HG02938 (cell line): ENCODE measurements at regions not wholly inside any gene's neighbourhood (a gene's known extent, or its start where the extent isn't known, plus 50 kb on each side); places are given as distances from the start of the nearest gene placed in this dataset.
A peak's percentile ranks its signal among the peaks of the same experiment; 100 is the strongest.
"Not testable (repeated sequence)": the region's sequence is repeated elsewhere in the genome, so short reads cannot be mapped to it uniquely, and the experiment has no call there.

Source experiments
- ATAC-seq: cut with Tn5 transposase; IDR thresholded peaks from one replicate; pipeline ENCODE4 v1.9.1; 2021; ENCODE audit warnings: mild to moderate bottlenecking, moderate library complexity; ENCODE audit not compliant: unreplicated experiment

DNA sequence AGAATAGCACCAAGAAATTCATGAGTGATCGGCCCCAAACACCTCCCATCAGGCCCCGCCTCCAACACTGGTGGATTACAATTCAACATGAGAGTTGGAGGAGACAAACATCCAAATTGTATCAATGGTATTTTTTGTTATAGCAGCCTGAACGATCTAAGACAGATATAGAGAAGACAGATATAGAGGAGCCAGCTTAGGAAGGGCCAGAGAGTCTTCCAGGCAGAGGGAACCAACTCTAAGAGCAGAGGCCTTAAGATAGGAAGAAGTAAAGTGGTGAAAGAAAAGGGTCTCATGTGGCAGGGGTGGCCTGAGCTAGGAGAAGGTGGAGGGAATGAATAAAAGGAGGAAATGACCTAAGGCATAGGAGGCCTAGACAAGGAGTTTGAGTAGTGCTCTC, 158.8 kb upstream of the TBL1XR1 start:
- ATAC-seq: no peak

DNA sequence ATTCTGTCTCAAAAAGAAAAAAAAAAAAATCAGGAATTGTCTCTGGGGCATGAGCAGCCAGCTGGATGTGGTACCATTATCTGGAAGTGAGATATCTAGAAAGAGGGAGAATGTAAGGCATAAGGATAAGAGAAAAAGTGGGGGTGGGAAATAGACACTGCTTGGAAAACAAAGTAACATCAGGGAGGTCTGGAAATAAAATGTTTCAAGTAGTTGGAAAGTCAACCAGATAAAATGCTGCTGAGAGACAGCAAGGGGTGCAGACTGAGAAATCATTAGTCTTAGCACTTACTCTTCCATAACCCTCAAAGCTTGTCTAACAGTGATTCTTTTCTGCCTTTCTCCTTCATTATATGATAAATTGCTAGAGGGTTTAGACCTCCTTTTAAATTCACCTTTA, 159.7 kb upstream of the TBL1XR1 start:
- no peak for ATAC-seq

DNA sequence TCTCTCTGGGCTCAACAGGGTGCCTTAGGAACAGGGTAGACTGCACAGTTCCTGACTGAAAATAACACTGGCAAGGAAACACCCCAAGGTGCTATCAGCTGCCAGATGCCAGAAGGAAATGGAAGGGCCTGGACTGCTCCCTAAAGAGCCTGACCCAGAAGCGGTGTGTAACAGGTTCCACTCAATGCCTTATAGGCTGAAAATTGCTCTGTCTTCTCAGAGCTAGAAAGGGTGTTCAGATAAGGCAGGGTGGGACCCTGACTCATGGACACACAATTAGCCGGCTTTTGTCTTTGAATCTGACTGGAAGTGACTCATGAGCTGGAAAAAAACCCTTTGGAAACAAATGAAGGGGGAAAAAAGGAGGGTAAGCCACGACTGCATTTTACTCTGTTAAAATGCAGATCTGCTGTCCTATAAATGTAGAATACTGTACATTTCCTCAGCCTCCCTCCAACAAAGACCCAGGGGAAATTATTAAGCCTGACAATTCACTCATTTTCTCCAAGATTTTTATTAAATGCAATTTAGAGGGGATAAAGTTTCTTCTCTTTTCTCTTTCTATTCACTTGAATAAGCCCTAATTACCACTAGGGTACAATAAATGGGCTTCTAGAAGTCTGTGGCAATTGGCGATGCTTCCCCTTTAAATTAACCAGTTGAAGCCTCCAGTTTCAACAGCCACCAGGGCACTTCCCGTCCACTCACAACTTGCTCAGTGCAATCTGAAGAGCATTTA, 160.2 kb upstream of the TBL1XR1 start:
- ATAC-seq: peak; percentile 17

GRCh38 chr3:177358091-177358976, 161.1 kb upstream of the TBL1XR1 start:
- peak; percentile 48 for ATAC-seq

GRCh38 chr3:177358977-177359592, 161.8 kb upstream of the TBL1XR1 start:
- ATAC-seq: peak; percentile 15

DNA sequence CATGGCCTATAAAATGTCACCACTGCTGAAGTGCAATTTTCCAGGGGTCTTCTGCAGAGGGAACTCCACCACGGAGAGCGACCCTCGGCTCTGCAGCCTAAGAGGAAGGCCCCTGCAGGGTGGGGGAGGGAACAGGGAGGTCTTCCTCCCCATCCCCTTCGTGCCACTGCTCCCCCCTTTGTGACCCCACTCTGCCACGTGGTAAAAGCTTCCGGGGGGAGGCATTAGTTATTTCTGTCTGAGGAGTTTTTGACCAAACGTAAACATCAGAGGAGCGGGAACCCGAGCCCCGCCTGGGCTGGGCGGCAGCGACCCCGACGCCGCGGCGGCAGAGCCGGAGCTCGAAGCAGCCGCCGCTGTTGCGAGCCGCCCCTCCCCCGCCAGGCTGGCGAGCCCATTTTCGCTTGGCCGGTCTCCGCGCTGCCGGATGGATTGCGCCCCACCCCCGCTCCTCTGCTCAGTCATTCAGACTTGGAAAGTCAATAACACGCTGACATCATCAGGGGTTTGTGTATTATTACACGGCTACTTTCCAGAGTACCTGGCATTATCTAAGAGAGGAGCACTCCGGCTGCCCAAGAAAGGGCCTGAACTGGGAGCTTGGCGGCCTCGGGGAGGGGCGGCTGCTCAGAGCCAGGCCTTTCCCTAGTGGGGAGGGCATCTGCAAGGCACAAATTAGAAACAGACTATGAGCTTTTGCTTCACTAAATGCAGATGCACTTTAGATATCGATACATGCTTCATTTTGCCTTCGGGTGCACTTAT, 162.5 kb upstream of the TBL1XR1 start:
- ATAC-seq: peak; percentile 65

GRCh38 chr3:177361081-177361938, 164.0 kb upstream of the TBL1XR1 start:
- ATAC-seq: no peak

DNA sequence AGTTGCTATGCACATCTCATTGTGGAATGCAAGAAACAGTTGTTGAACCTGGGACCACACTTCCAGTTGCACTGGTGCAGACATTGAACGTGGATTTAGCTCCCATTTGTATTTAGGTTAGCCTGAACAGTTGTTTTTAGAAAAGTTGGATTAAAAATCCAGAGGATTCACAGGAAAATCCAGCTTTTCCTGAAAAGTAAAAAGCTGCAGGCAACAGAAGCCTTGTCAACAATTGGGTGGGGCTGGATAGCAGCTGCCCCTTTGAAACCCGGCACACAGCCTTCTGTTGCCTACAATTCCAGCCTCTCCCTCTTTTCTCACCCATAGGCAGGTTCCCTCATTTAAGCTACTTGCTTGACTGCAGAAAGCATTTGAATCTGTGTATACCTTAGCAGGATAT, 165.3 kb upstream of the TBL1XR1 start:
- no peak for ATAC-seq

GRCh38 chr3:177364236-177364635, 167.0 kb upstream of the TBL1XR1 start:
- ATAC-seq: no peak

GRCh38 chr3:177365294-177365693, 168.0 kb upstream of the TBL1XR1 start:
- not testable (repeated sequence) for ATAC-seq

- ATAC-seq: no peak
Observed at GRCh38 chr3:177367788-177368187, 170.5 kb upstream of the TBL1XR1 start.

GRCh38 chr3:177370246-177370822, 173.1 kb upstream of the TBL1XR1 start:
- no peak for ATAC-seq

DNA sequence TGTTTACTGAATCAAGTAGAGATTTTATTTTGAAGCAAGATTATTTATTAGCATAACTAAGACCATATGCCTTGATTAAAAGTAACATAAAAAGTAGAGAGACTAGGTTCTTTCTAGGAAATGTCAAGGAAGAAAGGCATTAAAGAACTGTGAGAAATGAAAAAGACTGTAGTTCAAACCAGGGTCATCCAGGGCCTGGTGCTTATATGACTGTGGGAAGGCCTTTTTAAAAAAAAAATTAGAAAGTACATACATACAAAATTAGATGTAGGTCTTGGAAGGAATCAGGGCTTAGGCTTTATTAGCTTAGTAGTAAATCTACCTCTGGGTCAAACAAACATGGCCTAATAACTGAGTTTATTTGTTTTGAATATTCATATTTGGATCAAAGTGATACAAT, 173.9 kb upstream of the TBL1XR1 start:
- no peak for ATAC-seq

DNA sequence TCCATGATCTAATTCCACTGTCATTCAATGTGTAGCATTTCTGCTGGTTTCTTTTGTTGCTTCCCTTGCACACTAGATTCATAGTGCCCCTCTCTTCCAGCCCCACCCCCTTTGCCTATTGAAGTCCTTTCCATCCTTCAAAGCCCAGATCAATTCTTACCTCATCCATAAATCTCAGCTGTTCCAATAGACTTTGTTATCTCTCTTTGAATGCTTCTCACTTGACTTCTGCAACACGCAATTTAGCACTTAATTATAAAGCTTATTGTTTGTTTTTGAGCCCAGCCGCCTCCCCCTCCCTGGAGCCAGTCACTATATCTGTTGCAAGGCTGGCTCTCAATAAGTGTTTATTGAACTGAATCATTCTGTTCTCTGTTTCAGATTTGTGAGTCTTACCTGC, 174.6 kb upstream of the TBL1XR1 start:
- no peak for ATAC-seq

- no peak for ATAC-seq
Observed at GRCh38 chr3:177374323-177374722, 177.0 kb upstream of the TBL1XR1 start.

GRCh38 chr3:177375316-177375715, 178.0 kb upstream of the TBL1XR1 start:
- no peak for ATAC-seq

DNA sequence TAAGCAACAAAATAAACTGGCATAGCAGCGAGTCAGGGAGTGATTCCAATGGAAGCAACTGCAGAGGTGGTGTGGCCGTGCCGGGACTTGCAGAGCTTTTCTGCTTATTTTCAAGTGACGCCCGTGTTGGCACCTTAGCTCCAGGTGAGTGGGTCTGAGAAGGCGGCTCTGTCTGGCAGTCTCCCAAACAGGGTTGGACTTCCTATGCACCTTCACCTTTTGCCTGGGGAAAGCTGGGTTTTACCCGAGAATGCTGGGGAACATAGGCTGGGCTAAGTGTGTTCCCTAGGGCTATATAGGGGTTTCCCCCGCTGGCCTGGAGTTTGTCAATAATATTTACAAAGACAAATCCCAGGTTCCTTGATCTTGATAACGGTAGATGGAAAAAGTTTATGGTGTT, 179.9 kb upstream of the TBL1XR1 start:
- ATAC-seq: no peak

- ATAC-seq: peak; percentile 70
Observed at GRCh38 chr3:177378168-177378567, 180.9 kb upstream of the TBL1XR1 start.

DNA sequence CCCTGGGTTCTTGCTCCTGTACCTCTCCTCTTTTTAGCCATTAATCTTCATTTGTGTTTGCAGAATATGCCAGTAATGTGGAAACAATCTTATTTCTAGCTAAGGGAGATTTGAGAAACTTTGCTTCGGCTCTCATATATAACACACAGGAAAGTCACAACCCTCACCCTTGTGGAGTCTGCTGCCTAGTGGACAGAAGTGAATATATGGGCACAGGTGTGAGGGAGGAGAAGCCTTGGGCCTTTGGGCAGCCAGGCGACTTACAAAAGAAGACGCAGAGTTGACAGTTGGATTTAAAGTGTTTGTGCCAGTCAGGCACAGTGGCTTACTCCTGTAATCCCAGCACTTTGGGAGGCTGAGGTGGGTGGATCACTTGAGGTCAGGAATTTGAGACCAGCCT, 181.8 kb upstream of the TBL1XR1 start:
- no peak for ATAC-seq

DNA sequence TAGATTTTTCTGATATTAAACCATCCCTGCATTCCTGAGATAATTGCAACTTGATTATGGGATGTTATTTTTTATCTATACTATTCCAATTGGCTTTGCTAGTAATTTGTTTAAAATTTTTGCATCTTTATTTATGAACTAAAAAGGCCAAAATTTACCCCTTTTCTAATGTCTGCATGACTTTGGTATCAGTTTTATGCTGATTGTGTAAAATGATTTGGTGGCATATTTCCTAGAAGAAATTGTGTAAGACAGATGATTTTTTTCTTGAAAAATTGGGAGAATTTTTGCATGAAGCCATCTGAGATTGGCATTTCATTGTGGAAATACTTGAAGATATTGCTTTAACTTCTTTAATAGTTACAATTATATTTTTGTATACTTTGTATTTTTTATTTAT, 183.8 kb upstream of the TBL1XR1 start:
- no peak for ATAC-seq
